Fibroblast of pulmonary artery (primary cell): ENCODE measurements at regions not wholly inside any gene's neighbourhood (a gene's known extent, or its start where the extent isn't known, plus 50 kb on each side); places are given as distances from the start of the nearest gene placed in this dataset.

Experiments
- DNase-seq: peaks from one replicate; pipeline ENCODE4 v3.0.0-alpha.2; 2010; ENCODE audit warnings: low read depth
- H3K4me3 ChIP-seq: replicated peaks from 2 replicates; pipeline ENCODE4 v1.5.1; 2011; ENCODE audit warnings: low read depth, mild to moderate bottlenecking, control low read depth, low read length, moderate library complexity
- CTCF ChIP-seq: IDR thresholded peaks from 2 replicates; pipeline ENCODE4 v1.5.1; 2011; ENCODE audit warnings: mild to moderate bottlenecking, control low read depth, low read length, inconsistent platforms; ENCODE audit errors: missing control alignments

GRCh38 chr22:19625331-19626041 lies 88.8 kb upstream of the SEPTIN5 start:
- no peak for DNase-seq
- no peak for TF ChIP-seq CTCF

GRCh38 chr22:19626042-19626587 lies 88.2 kb upstream of the SEPTIN5 start:
- TF ChIP-seq CTCF, result no peak
- no peak overlapping the region for H3K4me3 ChIP-seq
- no peak for DNase-seq

More at GRCh38 chr22:19625331-19626041, 88.8 kb upstream of the SEPTIN5 start:
- no peak overlapping the region for H3K4me3 ChIP-seq

GRCh38 chr22:19626666-19627065 lies 87.6 kb upstream of the SEPTIN5 start:
- H3K4me3 ChIP-seq, result no peak overlapping the region
- no peak for DNase-seq
- no peak for TF ChIP-seq CTCF

- DNase-seq, result no peak
- no peak overlapping the region for H3K4me3 ChIP-seq
- TF ChIP-seq CTCF, result no peak
Measured at GRCh38 chr22:19628038-19628776, 86.1 kb upstream of the SEPTIN5 start.

GRCh38 chr22:19629331-19629719 lies 85.0 kb upstream of the SEPTIN5 start:
- TF ChIP-seq CTCF, result no peak
- no peak for DNase-seq
- H3K4me3 ChIP-seq, result no peak overlapping the region

- TF ChIP-seq CTCF, result peak; percentile 95
- no peak overlapping the region for H3K4me3 ChIP-seq
- peak; percentile 82 for DNase-seq
Measured at GRCh38 chr22:19629720-19630419, 84.4 kb upstream of the SEPTIN5 start.
